Neural crest cell (in vitro differentiated cells): ENCODE measurements at regions not wholly inside any gene's neighbourhood (a gene's known extent, or its start where the extent isn't known, plus 50 kb on each side); places are given as distances from the start of the nearest gene placed in this dataset.

Experiments
- DNase-seq: peaks from one replicate; pipeline ENCODE4 v3.0.0; 2021; ENCODE audit warnings: low read depth, mixed read lengths, low spot score
- H3K27ac Mint-ChIP-seq: one replicate; pipeline ENCODE4 v1.8.0; 2021; ENCODE audit warnings: mild to moderate bottlenecking, mixed read lengths; ENCODE audit not compliant: unreplicated experiment
- H3K27me3 Mint-ChIP-seq: 2 replicates; pipeline ENCODE4 v1.8.0; 2021; ENCODE audit warnings: low read depth, mild to moderate bottlenecking, mixed read lengths
- H3K36me3 Mint-ChIP-seq: 2 replicates; pipeline ENCODE4 v1.8.0; 2021; ENCODE audit warnings: low read depth, mild to moderate bottlenecking, mixed read lengths
- H3K4me1 Mint-ChIP-seq: 2 replicates; pipeline ENCODE4 v1.8.0; 2021; ENCODE audit warnings: mixed read lengths
- H3K4me3 Mint-ChIP-seq: one replicate; pipeline ENCODE4 v1.8.0; 2021; ENCODE audit warnings: mild to moderate bottlenecking, mixed read lengths
- H3K9me3 Mint-ChIP-seq: 2 replicates; pipeline ENCODE4 v1.8.0; 2021; ENCODE audit warnings: mixed read lengths
- CTCF ChIP-seq: fragments of 200-600 bp; sonication (generic); conservative IDR thresholded peaks from 2 replicates; pipeline ENCODE4 v1.5.0; 2021; ENCODE audit warnings: antibody characterized with exemption, mild to moderate bottlenecking

GRCh38 chrX:16316331-16316730, 149.1 kb downstream of the MAGEB17 start:
- Mint-ChIP-seq H3K27me3 (no peaks in the 10 kb centered on the region), H3K9me3 (peaks cover 2% of the 10 kb centered on the region), H3K4me1 (no peaks in the 10 kb centered on the region), H3K4me3 (no peak overlapping the region), H3K27ac (no peak overlapping the region), H3K36me3 (peaks cover 2% of the 10 kb centered on the region)
- no peak for DNase-seq
- no peak for TF ChIP-seq CTCF

- no peak for TF ChIP-seq CTCF
- Mint-ChIP-seq H3K9me3 (peaks cover 2% of the 10 kb centered on the region), H3K4me3 (no peak overlapping the region), H3K36me3 (peaks cover 2% of the 10 kb centered on the region), H3K27me3 (no peaks in the 10 kb centered on the region), H3K4me1 (no peaks in the 10 kb centered on the region), H3K27ac (no peak overlapping the region)
- DNase-seq: no peak
Measured at GRCh38 chrX:16319929-16320328, 152.6 kb downstream of the MAGEB17 start.

GRCh38 chrX:16320765-16321355, 153.6 kb downstream of the MAGEB17 start:
- H3K4me3 Mint-ChIP-seq: no peak overlapping the region
- H3K27ac Mint-ChIP-seq: no peak overlapping the region
- TF ChIP-seq CTCF: no peak
- no peaks in the 10 kb centered on the region for H3K27me3 Mint-ChIP-seq
- DNase-seq: no peak
- no peaks in the 10 kb centered on the region for H3K4me1 Mint-ChIP-seq
- peaks cover 2% of the 10 kb centered on the region for H3K36me3 Mint-ChIP-seq
- peaks cover 2% of the 10 kb centered on the region for H3K9me3 Mint-ChIP-seq

- H3K9me3 Mint-ChIP-seq: no peaks in the 10 kb centered on the region
- no peak for DNase-seq
Measured at GRCh38 chrX:16333453-16333852, 166.2 kb downstream of the MAGEB17 start.

GRCh38 chrX:16335181-16335580, 167.9 kb downstream of the MAGEB17 start:
- DNase-seq: no peak
- peaks cover 5% of the 10 kb centered on the region for H3K4me1 Mint-ChIP-seq
- peaks cover 3% of the 10 kb centered on the region for H3K9me3 Mint-ChIP-seq
- no peaks in the 10 kb centered on the region for H3K27me3 Mint-ChIP-seq
- no peak overlapping the region for H3K27ac Mint-ChIP-seq
- no peak for TF ChIP-seq CTCF
- H3K4me3 Mint-ChIP-seq: no peak overlapping the region
- no peaks in the 10 kb centered on the region for H3K36me3 Mint-ChIP-seq

More at GRCh38 chrX:16333453-16333852, 166.2 kb downstream of the MAGEB17 start:
- TF ChIP-seq CTCF: no peak
- peaks cover 5% of the 10 kb centered on the region for H3K27me3 Mint-ChIP-seq
- no peak overlapping the region for H3K4me3 Mint-ChIP-seq
- no peak overlapping the region for H3K27ac Mint-ChIP-seq
- H3K4me1 Mint-ChIP-seq: peaks cover 5% of the 10 kb centered on the region
- H3K36me3 Mint-ChIP-seq: no peaks in the 10 kb centered on the region
